Posterior cingulate gyrus (tissue), 11 donors: ENCODE measurements at regions not wholly inside any gene's neighbourhood (a gene's known extent, or its start where the extent isn't known, plus 50 kb on each side); places are given as distances from the start of the nearest gene placed in this dataset.

Source experiments
- DNase-seq, 10 donors: peaks; one replicate each; pipeline versions ENCODE4 v3.0.0 to v3.0.0-alpha.2; 2020 to 2021; ENCODE audit warnings: mixed read lengths in 3 of 10
- intact Hi-C: fragments of 100-400 bp; cut with DNase I; formaldehyde crosslinking; loops from one replicate; pipeline ENCODE4 v1.15.1; 2023

DNA sequence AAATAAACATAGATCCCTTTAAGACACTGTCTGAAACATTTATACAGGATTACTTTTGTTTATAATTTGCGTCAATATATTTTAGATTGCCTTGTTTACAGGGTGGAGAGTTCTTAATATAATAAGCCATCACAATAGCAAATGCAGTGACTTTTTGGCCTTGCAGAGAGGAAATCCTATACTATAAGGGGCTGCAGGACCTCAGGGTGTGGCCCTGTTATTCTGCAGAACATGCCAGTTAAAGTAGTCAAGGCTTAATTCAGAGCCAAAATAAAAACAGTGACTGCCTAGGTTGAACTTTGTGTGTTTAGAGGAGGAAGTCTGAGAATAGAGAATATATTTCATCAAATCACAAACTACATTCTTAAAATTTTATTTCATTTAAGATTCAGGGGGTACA is 381.6 kb downstream of the DUSP6 start:
- intact Hi-C loops: no loop called here

DNA sequence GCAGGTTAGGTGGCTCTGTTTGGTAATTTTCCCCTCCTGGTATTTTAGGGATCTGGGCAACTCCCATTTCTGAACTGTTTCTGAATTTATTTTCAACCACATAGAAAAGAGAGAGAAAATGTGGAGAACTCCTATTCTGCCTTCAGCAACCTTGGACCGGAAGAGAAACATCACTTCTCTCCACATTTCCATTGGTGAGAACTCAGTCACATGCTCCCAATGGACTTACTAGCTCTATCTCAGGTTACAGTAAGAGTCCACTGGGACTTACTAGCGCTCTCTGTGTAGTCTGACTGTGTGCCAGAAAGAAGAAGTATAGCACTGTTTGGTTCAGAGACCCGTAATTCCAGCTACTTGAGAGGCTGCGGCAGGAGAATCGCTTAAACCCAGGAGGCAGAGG is 383.2 kb downstream of the DUSP6 start:
- no peak for DNase-seq
- intact Hi-C loops: no loop called here

More for the DNA sequence above, 381.6 kb downstream of the DUSP6 start:
- DNase-seq: no peak

GRCh38 chr12:88960213-88960878 is 380.1 kb upstream of the KITLG start:
- no peak for DNase-seq
- intact Hi-C loops: no loop called here

DNA sequence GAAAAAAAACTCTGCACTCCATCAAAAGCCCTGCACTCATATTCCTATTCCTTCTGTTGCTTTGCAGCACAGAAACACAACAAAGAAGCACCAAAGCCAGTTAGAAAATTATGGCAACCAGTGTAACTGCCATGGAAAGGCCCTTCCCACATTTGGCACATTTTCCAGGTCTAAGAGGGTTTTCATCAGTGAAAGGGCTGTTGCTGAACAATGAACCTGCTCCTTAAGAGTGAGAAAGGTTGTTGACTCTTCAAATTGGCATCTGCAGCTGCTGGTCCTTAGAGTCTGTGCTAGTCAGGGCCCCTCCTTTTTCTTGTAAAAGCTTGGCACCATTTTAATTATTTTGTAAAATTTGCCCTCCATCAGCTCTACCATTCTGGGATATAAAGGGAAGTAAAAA is 378.7 kb upstream of the KITLG start:
- DNase-seq: no peak
- intact Hi-C loops: no loop called here

GRCh38 chr12:88958153-88958552 is 377.9 kb upstream of the KITLG start:
- intact Hi-C loops: no loop called here
- no peak for DNase-seq

- intact Hi-C loops: no loop called here
- DNase-seq: no peak
Measured at GRCh38 chr12:88957358-88957757, 377.1 kb upstream of the KITLG start.

DNA sequence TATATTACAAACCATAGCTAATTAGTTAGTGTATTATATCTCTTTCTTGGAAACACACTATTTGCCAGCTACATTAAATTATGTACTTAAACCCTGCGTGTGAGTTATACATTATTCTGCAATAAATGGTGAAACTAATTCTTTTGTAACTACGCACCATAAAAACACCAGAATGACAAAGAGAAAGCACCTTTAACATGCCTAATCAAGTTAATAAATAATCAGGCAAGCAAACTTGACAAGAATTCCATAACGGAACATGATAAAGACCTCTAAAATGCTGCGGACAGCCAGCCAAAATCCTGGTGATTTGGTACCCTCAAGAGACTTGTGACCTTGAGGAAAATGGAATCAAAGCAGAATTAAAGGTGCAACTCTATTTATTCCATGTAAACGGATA is 375.3 kb upstream of the KITLG start:
- intact Hi-C loops: no loop called here
- no peak for DNase-seq

GRCh38 chr12:88953029-88953586 is 372.8 kb upstream of the KITLG start:
- DNase-seq: no peak
- intact Hi-C loops: no loop called here

GRCh38 chr12:88952562-88952942 is 372.3 kb upstream of the KITLG start:
- DNase-seq: no peak
- intact Hi-C loops: no loop called here

GRCh38 chr12:88951860-88952561 is 371.7 kb upstream of the KITLG start:
- intact Hi-C loops: no loop called here

GRCh38 chr12:88951177-88951576 is 370.9 kb upstream of the KITLG start:
- no peak for DNase-seq
- intact Hi-C loops: no loop called here

More at GRCh38 chr12:88951860-88952561, 371.7 kb upstream of the KITLG start:
- no peak for DNase-seq

DNA sequence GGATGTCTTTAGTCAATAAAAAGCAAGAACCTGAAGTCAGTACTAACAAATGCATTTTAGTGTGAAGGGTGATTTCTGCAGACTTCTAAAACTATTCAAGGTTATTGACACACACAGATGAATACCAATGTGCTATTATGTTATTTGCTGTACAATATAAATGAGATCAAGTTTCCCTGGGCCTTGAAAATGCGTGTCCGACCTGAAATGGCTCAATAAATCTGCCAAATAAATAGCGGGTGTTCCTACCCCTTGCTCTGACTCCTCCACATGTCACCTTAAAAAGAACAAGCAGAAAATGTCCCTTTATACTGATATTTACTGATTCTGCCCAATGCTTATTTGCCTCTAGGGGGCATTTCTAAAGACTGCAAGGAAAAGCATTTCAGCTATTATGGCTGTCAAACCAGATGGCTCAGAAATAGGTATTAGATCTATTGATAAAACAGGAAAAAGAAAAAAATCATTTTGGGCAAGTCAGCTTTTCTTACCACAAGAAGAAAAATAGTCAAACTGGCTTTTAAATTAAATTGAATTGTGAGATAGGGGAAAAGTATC is 367.3 kb upstream of the KITLG start:
- intact Hi-C loops: no loop called here
- no peak for DNase-seq

GRCh38 chr12:88946372-88946997 is 366.2 kb upstream of the KITLG start:
- intact Hi-C loops: no loop called here
- no peak for DNase-seq

DNA sequence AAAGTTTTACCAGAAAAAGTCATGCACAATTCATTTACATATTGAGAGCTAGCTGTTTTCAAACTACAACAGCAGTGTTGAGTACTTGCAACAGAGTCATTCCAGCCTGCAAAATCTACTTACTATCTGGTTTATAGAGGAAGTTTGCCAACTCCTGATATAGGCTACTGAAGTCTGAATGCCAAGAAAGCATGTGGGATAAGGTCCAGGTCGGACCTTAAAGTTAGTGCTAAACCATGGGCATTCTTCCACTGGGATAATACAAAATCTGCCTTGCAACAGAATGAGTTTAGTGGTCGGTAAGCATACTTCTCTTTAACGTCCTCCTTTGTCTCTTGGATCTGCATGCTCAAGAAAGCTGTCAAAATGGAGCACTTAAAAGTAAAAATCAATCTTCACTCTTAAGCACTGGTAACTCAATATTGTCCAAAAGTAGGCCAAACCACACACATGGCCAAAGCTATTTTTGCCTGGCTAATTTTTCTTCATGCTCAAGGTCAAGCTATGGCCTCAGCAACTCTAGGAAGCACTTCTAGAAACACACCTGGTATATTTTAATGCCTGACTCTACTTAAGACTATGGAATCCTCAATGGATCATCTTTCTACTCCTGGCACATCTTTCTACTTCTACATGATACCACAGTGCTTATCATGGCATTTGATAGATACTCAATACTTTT is 364.9 kb upstream of the KITLG start:
- intact Hi-C loops: no loop called here

DNA sequence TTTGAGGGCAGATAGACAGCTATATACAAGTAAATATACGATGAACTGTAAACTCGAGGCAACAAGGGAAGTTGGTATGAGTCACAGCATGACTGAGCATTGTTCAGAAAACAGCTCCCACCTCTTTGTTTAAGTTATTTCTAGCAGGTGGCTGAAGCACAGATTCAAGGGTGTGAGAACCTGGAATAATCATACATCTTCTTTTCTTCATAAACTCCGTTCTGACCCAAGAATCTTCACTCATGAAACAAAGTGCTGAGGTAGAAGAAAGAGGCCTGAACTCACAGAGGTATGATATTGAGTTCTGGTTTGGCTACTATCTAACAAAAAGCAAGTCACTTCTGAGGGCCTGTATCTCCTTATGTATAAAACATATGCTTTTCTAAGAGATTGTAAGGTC is 364.1 kb upstream of the KITLG start:
- no peak for DNase-seq
- intact Hi-C loops: no loop called here

More for the DNA sequence above, 364.9 kb upstream of the KITLG start:
- no peak for DNase-seq

GRCh38 chr12:88940854-88941253 is 360.6 kb upstream of the KITLG start:
- intact Hi-C loops: no loop called here
- DNase-seq: no peak

- DNase-seq: no peak
- intact Hi-C loops: no loop called here
Measured at GRCh38 chr12:88935856-88936255, 355.6 kb upstream of the KITLG start.

- intact Hi-C loops: no loop called here
- DNase-seq: no peak
Measured at GRCh38 chr12:88934163-88934747, 354.0 kb upstream of the KITLG start.

DNA sequence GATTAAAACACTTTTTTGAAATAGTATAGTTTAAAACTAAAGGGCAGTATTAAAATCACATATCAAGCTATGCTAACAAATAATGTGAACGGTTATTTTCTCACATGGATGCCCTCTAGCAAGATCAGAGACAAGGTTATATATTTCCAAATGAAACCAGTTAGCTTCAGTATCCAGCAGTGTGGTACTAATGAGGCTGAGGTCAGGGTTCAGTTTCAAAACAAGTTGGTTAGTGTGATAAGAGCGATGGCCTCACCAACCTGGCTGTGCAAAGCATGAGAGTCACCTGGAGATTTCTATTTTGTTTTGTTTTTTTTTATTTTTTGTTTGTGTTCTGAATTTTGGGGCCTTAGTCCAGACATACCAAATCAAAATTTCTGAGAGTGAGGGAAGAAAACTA is 352.2 kb upstream of the KITLG start:
- no peak for DNase-seq
- intact Hi-C loops: no loop called here

GRCh38 chr12:88931598-88931997 is 351.3 kb upstream of the KITLG start:
- intact Hi-C loops: no loop called here
- DNase-seq: no peak
